DMS53 (cell line): ENCODE measurements at regions not wholly inside any gene's neighbourhood (a gene's known extent, or its start where the extent isn't known, plus 50 kb on each side); places are given as distances from the start of the nearest gene placed in this dataset.

Experiments
- DNase-seq: peaks from one replicate; lab custom pipeline; 2025; lab: John Stamatoyannopoulos, UW

- no peak for DNase-seq
Observed at GRCh38 chr2:106978647-106979046, 92.7 kb upstream of the ST6GAL2 start.

GRCh38 chr2:106981491-106981890 is 95.5 kb upstream of the ST6GAL2 start:
- DNase-seq, result no peak

- no peak for DNase-seq
Observed at GRCh38 chr2:106982350-106982749, 96.4 kb upstream of the ST6GAL2 start.

- DNase-seq, result no peak
Observed at GRCh38 chr2:106983305-106983704, 97.3 kb upstream of the ST6GAL2 start.

- no peak for DNase-seq
Observed at GRCh38 chr2:106988361-106988760, 102.4 kb upstream of the ST6GAL2 start.

GRCh38 chr2:106990297-106990696 is 104.3 kb upstream of the ST6GAL2 start:
- DNase-seq, result no peak

GRCh38 chr2:106991866-106992265 is 105.9 kb upstream of the ST6GAL2 start:
- no peak for DNase-seq

GRCh38 chr2:106995556-106995955 is 109.6 kb upstream of the ST6GAL2 start:
- DNase-seq, result no peak

GRCh38 chr2:106996171-106996769 is 110.3 kb upstream of the ST6GAL2 start:
- DNase-seq, result peak; percentile 96

GRCh38 chr2:106997204-106997603 is 111.2 kb upstream of the ST6GAL2 start:
- peak; percentile 94 for DNase-seq

- DNase-seq, result no peak
Observed at GRCh38 chr2:107001062-107001461, 115.1 kb upstream of the ST6GAL2 start.

- DNase-seq, result no peak
Observed at GRCh38 chr2:107001551-107001950, 115.6 kb upstream of the ST6GAL2 start.

- DNase-seq, result peak; percentile 89
Observed at GRCh38 chr2:107001964-107002696, 116.2 kb upstream of the ST6GAL2 start.

- DNase-seq, result no peak
Observed at GRCh38 chr2:107002735-107003134, 116.8 kb upstream of the ST6GAL2 start.

- no peak for DNase-seq
Observed at GRCh38 chr2:107005853-107006252, 119.9 kb upstream of the ST6GAL2 start.

- no peak for DNase-seq
Observed at GRCh38 chr2:107006836-107007235, 120.9 kb upstream of the ST6GAL2 start.

GRCh38 chr2:107007927-107008326 is 122.0 kb upstream of the ST6GAL2 start:
- DNase-seq, result no peak

GRCh38 chr2:107008843-107009242 is 122.9 kb upstream of the ST6GAL2 start:
- DNase-seq, result peak; percentile 75

- DNase-seq, result no peak
Observed at GRCh38 chr2:107009275-107009674, 123.3 kb upstream of the ST6GAL2 start.

- no peak for DNase-seq
Observed at GRCh38 chr2:107012714-107013306, 126.8 kb upstream of the ST6GAL2 start.

GRCh38 chr2:107013884-107014283 is 127.9 kb upstream of the ST6GAL2 start:
- DNase-seq, result no peak

GRCh38 chr2:107018366-107018765 is 132.4 kb upstream of the ST6GAL2 start:
- DNase-seq, result no peak

- no peak for DNase-seq
Observed at GRCh38 chr2:107020392-107020791, 134.4 kb upstream of the ST6GAL2 start.
